ENCODE measurements at regions not wholly inside any gene's neighbourhood (a gene's known extent, or its start where the extent isn't known, plus 50 kb on each side); places are given as distances from the start of the nearest gene placed in this dataset.

GRCh38 chr15:94740469-94740868, 509.1 kb downstream of the MCTP2 start:
- DNase-seq (no peak), ATAC-seq (no peak)
- Mint-ChIP-seq H3K4me1 (no peaks in the 10 kb centered on the region), H3K27ac (no peak overlapping the region), H3K27me3 (no peaks in the 10 kb centered on the region), H3K36me3 (ENCODE audit: low read depth) (no peaks in the 10 kb centered on the region), H3K9me3 (no peaks in the 10 kb centered on the region), H3K4me3 (no peak overlapping the region)

- Mint-ChIP-seq H3K27me3 (no peaks in the 10 kb centered on the region), H3K36me3 (ENCODE audit: low read depth) (no peaks in the 10 kb centered on the region), H3K4me3 (no peak overlapping the region), H3K27ac (no peak overlapping the region), H3K9me3 (no peaks in the 10 kb centered on the region), H3K4me1 (no peaks in the 10 kb centered on the region)
- ATAC-seq (no peak), DNase-seq (no peak)
These were observed 512.3 kb downstream of the MCTP2 start for GRCh38 chr15:94743668-94744067.

- DNase-seq (no peak), ATAC-seq (no peak)
- Mint-ChIP-seq H3K27me3 (no peaks in the 10 kb centered on the region), H3K9me3 (no peaks in the 10 kb centered on the region), H3K4me3 (no peak overlapping the region), H3K4me1 (no peaks in the 10 kb centered on the region), H3K27ac (no peak overlapping the region), H3K36me3 (ENCODE audit: low read depth) (no peaks in the 10 kb centered on the region)
These were observed 512.9 kb downstream of the MCTP2 start for GRCh38 chr15:94744080-94744793.

GRCh38 chr15:94745371-94745770, 514.0 kb downstream of the MCTP2 start:
- ATAC-seq (no peak), DNase-seq (no peak)
- no peaks in the 10 kb centered on the region for H3K36me3 Mint-ChIP-seq (ENCODE audit: low read depth)
- H3K9me3 Mint-ChIP-seq: no peaks in the 10 kb centered on the region
- H3K27ac Mint-ChIP-seq: no peak overlapping the region
- no peak overlapping the region for H3K4me3 Mint-ChIP-seq
- H3K27me3 Mint-ChIP-seq: no peaks in the 10 kb centered on the region
- no peaks in the 10 kb centered on the region for H3K4me1 Mint-ChIP-seq

GRCh38 chr15:94747510-94747909, 516.1 kb downstream of the MCTP2 start:
- H3K36me3 Mint-ChIP-seq (ENCODE audit: low read depth): no peaks in the 10 kb centered on the region
- H3K4me1 Mint-ChIP-seq: no peaks in the 10 kb centered on the region
- DNase-seq (no peak), ATAC-seq (no peak)
- H3K27me3 Mint-ChIP-seq: no peaks in the 10 kb centered on the region
- H3K4me3 Mint-ChIP-seq: no peak overlapping the region
- H3K27ac Mint-ChIP-seq: no peak overlapping the region
- no peaks in the 10 kb centered on the region for H3K9me3 Mint-ChIP-seq

GRCh38 chr15:94749811-94750617, 518.7 kb downstream of the MCTP2 start:
- no peak for DNase-seq
- H3K27ac Mint-ChIP-seq: no peak overlapping the region
- no peak for ATAC-seq
- no peak overlapping the region for H3K4me3 Mint-ChIP-seq
- H3K27me3 Mint-ChIP-seq: no peaks in the 10 kb centered on the region
- no peaks in the 10 kb centered on the region for H3K36me3 Mint-ChIP-seq (ENCODE audit: low read depth)
- H3K4me1 Mint-ChIP-seq: no peaks in the 10 kb centered on the region
- no peaks in the 10 kb centered on the region for H3K9me3 Mint-ChIP-seq

- H3K36me3 Mint-ChIP-seq (ENCODE audit: low read depth): no peaks in the 10 kb centered on the region
- no peaks in the 10 kb centered on the region for H3K27me3 Mint-ChIP-seq
- H3K4me3 Mint-ChIP-seq: no peak overlapping the region
- H3K27ac Mint-ChIP-seq: no peak overlapping the region
- no peaks in the 10 kb centered on the region for H3K9me3 Mint-ChIP-seq
- DNase-seq (no peak), ATAC-seq (no peak)
- H3K4me1 Mint-ChIP-seq: no peaks in the 10 kb centered on the region
These were observed 529.0 kb downstream of the MCTP2 start for GRCh38 chr15:94760348-94760747.

- ATAC-seq (no peak), DNase-seq (no peak)
- no peaks in the 10 kb centered on the region for H3K36me3 Mint-ChIP-seq (ENCODE audit: low read depth)
- no peak overlapping the region for H3K4me3 Mint-ChIP-seq
- H3K4me1 Mint-ChIP-seq: no peaks in the 10 kb centered on the region
- no peaks in the 10 kb centered on the region for H3K27me3 Mint-ChIP-seq
- H3K27ac Mint-ChIP-seq: no peak overlapping the region
- H3K9me3 Mint-ChIP-seq: no peaks in the 10 kb centered on the region
These were observed 530.2 kb downstream of the MCTP2 start for GRCh38 chr15:94761574-94761973.

- Mint-ChIP-seq H3K9me3 (no peaks in the 10 kb centered on the region), H3K27me3 (no peaks in the 10 kb centered on the region), H3K4me3 (no peak overlapping the region), H3K4me1 (no peaks in the 10 kb centered on the region), H3K36me3 (ENCODE audit: low read depth) (no peaks in the 10 kb centered on the region), H3K27ac (no peak overlapping the region)
- no peak for ATAC-seq
- DNase-seq: no peak
These were observed 537.7 kb downstream of the MCTP2 start for GRCh38 chr15:94769089-94769488.

- H3K4me3 Mint-ChIP-seq: no peak overlapping the region
- ATAC-seq: no peak
- H3K4me1 Mint-ChIP-seq: no peaks in the 10 kb centered on the region
- H3K27ac Mint-ChIP-seq: no peak overlapping the region
- H3K27me3 Mint-ChIP-seq: no peaks in the 10 kb centered on the region
- no peak for DNase-seq
- H3K36me3 Mint-ChIP-seq (ENCODE audit: low read depth): no peaks in the 10 kb centered on the region
- no peaks in the 10 kb centered on the region for H3K9me3 Mint-ChIP-seq
These were observed 538.8 kb downstream of the MCTP2 start for GRCh38 chr15:94770199-94770598.

GRCh38 chr15:94777037-94777436, 545.7 kb downstream of the MCTP2 start:
- H3K27ac Mint-ChIP-seq: no peak overlapping the region
- no peaks in the 10 kb centered on the region for H3K4me1 Mint-ChIP-seq
- H3K27me3 Mint-ChIP-seq: no peaks in the 10 kb centered on the region
- H3K36me3 Mint-ChIP-seq (ENCODE audit: low read depth): no peaks in the 10 kb centered on the region
- peaks cover 5% of the 10 kb centered on the region for H3K9me3 Mint-ChIP-seq
- H3K4me3 Mint-ChIP-seq: no peak overlapping the region
- no peak for DNase-seq
- ATAC-seq: no peak

- Mint-ChIP-seq H3K36me3 (ENCODE audit: low read depth) (no peaks in the 10 kb centered on the region), H3K4me3 (no peak overlapping the region), H3K9me3 (peaks cover 5% of the 10 kb centered on the region), H3K27ac (no peak overlapping the region), H3K4me1 (no peaks in the 10 kb centered on the region), H3K27me3 (no peaks in the 10 kb centered on the region)
- no peak for DNase-seq
- no peak for ATAC-seq
These were observed 547.5 kb downstream of the MCTP2 start for GRCh38 chr15:94778840-94779239.

GRCh38 chr15:94780166-94780565, 548.8 kb downstream of the MCTP2 start:
- H3K4me1 Mint-ChIP-seq: no peaks in the 10 kb centered on the region
- H3K4me3 Mint-ChIP-seq: no peak overlapping the region
- peaks cover 11% of the 10 kb centered on the region for H3K9me3 Mint-ChIP-seq
- H3K27ac Mint-ChIP-seq: no peak overlapping the region
- ATAC-seq (no peak), DNase-seq (no peak)
- no peaks in the 10 kb centered on the region for H3K36me3 Mint-ChIP-seq (ENCODE audit: low read depth)
- H3K27me3 Mint-ChIP-seq: no peaks in the 10 kb centered on the region

- DNase-seq: no peak
- Mint-ChIP-seq H3K27me3 (peaks cover 3% of the 10 kb centered on the region), H3K9me3 (peaks cover 22% of the 10 kb centered on the region), H3K4me3 (no peak overlapping the region), H3K36me3 (ENCODE audit: low read depth) (no peaks in the 10 kb centered on the region), H3K4me1 (no peaks in the 10 kb centered on the region), H3K27ac (no peak overlapping the region)
- ATAC-seq: no peak
These were observed 553.7 kb downstream of the MCTP2 start for GRCh38 chr15:94785091-94785490.

GRCh38 chr15:94791008-94791407, 559.6 kb downstream of the MCTP2 start:
- Mint-ChIP-seq H3K27ac (no peak overlapping the region), H3K4me1 (no peaks in the 10 kb centered on the region), H3K36me3 (ENCODE audit: low read depth) (no peaks in the 10 kb centered on the region), H3K9me3 (peaks cover 11% of the 10 kb centered on the region), H3K27me3 (peaks cover 3% of the 10 kb centered on the region), H3K4me3 (no peak overlapping the region)
- no peak for DNase-seq
- no peak for ATAC-seq

All from activated naive CD8-positive, alpha-beta T cell treated with anti-CD3 and anti-CD28 coated beads, Interleukin-2, amount 50 U/mL, for 24 hours (primary cell).